ENCODE measurements at regions not wholly inside any gene's neighbourhood (a gene's known extent, or its start where the extent isn't known, plus 50 kb on each side); places are given as distances from the start of the nearest gene placed in this dataset.

- no peaks in the 10 kb centered on the region for H3K9me3 ChIP-seq (replicated peaks; ENCODE audit: control insufficient read depth, insufficient read depth, low read depth, low read length)
- BruUV-seq (replicated peaks), result no TSS peak
- intact Hi-C loops (cut with micrococcal nuclease) (no loop called here), in situ Hi-C loops (cut with MboI) (loop anchor here (10.0 to 25.0 kb wide), 3 partner anchors 232 to 765 kb away; no protein-coding TSS in a partner anchor)
- H3K4me2 ChIP-seq (ENCODE audit: insufficient read depth, low read length), result no peak overlapping the region
- TF ChIP-seq BACH1 (tag; IDR thresholded peaks at IDR 0.05), result no peak
- TF ChIP-seq POLR2B (IDR thresholded peaks at IDR 0.05; ENCODE audit: low read depth, partially characterized antibody), result no peak
- no peak for TF ChIP-seq NCOR1 (IDR thresholded peaks at IDR 0.05)
- TF ChIP-seq MEF2A (IDR thresholded peaks at IDR 0.05; ENCODE audit: control insufficient read depth, low read depth, low read length), result no peak
- TF ChIP-seq ZNF384 (IDR thresholded peaks at IDR 0.05; ENCODE audit: low read depth, low read length), result no peak
- no peak for TF ChIP-seq ZNF121 (CRISPR knock-in tag; conservative IDR thresholded peaks at IDR 0.05)
- no peak for TF ChIP-seq BRD4 (IDR thresholded peaks at IDR 0.05)
- TF ChIP-seq NCOA1 (IDR thresholded peaks at IDR 0.05; ENCODE audit: low read depth), result no peak
- no peak for TF ChIP-seq ARID4B (CRISPR knock-in tag; IDR thresholded peaks at IDR 0.05)
- H3K79me2 ChIP-seq (ENCODE audit: control insufficient read depth, insufficient read depth, low read length), result no peaks in the 10 kb centered on the region
- POLR2A ChIA-PET, result no interaction called here
- no peak overlapping the region for H3K27ac ChIP-seq (ENCODE audit: extremely low read depth, low read depth, low read length)
- no peak overlapping the region for H3K4me3 ChIP-seq
- FAIRE-seq (no peak), ATAC-seq (no peak), DNase-seq (ENCODE audit: extremely low read depth in 1 of 4, low spot score in 3 of 4) (no peak)
- no peak overlapping the region for H2AFZ ChIP-seq (ENCODE audit: low read depth, low read length)
- no peaks in the 10 kb centered on the region for H3K4me1 ChIP-seq (replicated peaks in 1 of 2; ENCODE audit: control insufficient read depth in 2 of 2, insufficient read depth in 2 of 2, low read length in 2 of 2)
- H3K9me1 ChIP-seq (ENCODE audit: control insufficient read depth, insufficient read depth, low read length), result no peaks in the 10 kb centered on the region
- H3K36me3 ChIP-seq (ENCODE audit: control insufficient read depth, insufficient read depth, low read length), result no peaks in the 10 kb centered on the region
- no peaks in the 10 kb centered on the region for H4K20me1 ChIP-seq (replicated peaks; ENCODE audit: control insufficient read depth, insufficient read depth, low read length)
- CTCF ChIA-PET (ENCODE audit: low intra/inter-chr PET ratio), result no interaction called here
- peaks cover 2 to 7% of the 10 kb centered on the region in 2 experiments; a peak in 2 of 5 replicates for H3K27me3 ChIP-seq (ENCODE audit: control insufficient read depth in 2 of 2, insufficient read depth in 2 of 2, low read length in 2 of 2)
- 0% methylated on average over 4 of the region's 4 CpGs for WGBS (ENCODE audit: insufficient coverage, low coverage, missing lambda C conversion rate)
- no peak overlapping the region for H3K9ac ChIP-seq (ENCODE audit: insufficient read depth in 1 of 2, low read depth in 2 of 2, low read length in 2 of 2)
These were observed 66.0 kb upstream of the PAX6 start for GRCh38 chr11:31877083-31877482.
